Mesodermal cell (in vitro differentiated cells): ENCODE measurements at regions not wholly inside any gene's neighbourhood (a gene's known extent, or its start where the extent isn't known, plus 50 kb on each side); places are given as distances from the start of the nearest gene placed in this dataset.

Experiments used
- H3K27ac ChIP-seq: 2 replicates; pipeline ENCODE4 v1.7.0; 2013; ENCODE audit warnings: mild to moderate bottlenecking, low read depth, low read length, moderate library complexity; ENCODE audit not compliant: severe bottlenecking
- H3K36me3 ChIP-seq: 2 replicates; pipeline ENCODE4 v1.7.1; 2013; ENCODE audit warnings: mild to moderate bottlenecking, low read length, moderate library complexity; ENCODE audit not compliant: control insufficient read depth, insufficient read depth
- H3K4me1 ChIP-seq: one replicate; pipeline ENCODE4 v1.7.1; 2013; ENCODE audit warnings: mild to moderate bottlenecking, low read length; ENCODE audit not compliant: insufficient read depth, control insufficient read depth, poor library complexity, severe bottlenecking
- H3K4me3 ChIP-seq: 2 replicates; pipeline ENCODE4 v1.7.0; 2013; ENCODE audit warnings: low read length, control low read depth, mild to moderate bottlenecking; ENCODE audit not compliant: insufficient read depth, poor library complexity, severe bottlenecking; ENCODE audit errors: extremely low read depth
- H3K9me3 ChIP-seq: 2 replicates; pipeline ENCODE4 v1.7.1; 2013; ENCODE audit warnings: mild to moderate bottlenecking, low read length, moderate library complexity; ENCODE audit not compliant: control insufficient read depth
- WGBS, 2 experiments: methylation state at CpG; one replicate each; pipeline ENCODE4 v1.1.5; 2013; ENCODE audit warnings: missing lambda C conversion rate in 2 of 2; ENCODE audit not compliant: insufficient coverage in 2 of 2; 5-methylcytosine and 5-hydroxymethylcytosine counted together

GRCh38 chr20:22338140-22338708 lies 246.1 kb downstream of the FOXA2 start:
- no peaks in the 10 kb centered on the region for H3K36me3 ChIP-seq
- H3K9me3 ChIP-seq, result no peaks in the 10 kb centered on the region
- H3K4me1 ChIP-seq, result no peaks in the 10 kb centered on the region
- no peak overlapping the region for H3K27ac ChIP-seq
- no peak overlapping the region for H3K4me3 ChIP-seq
- 32 to 50% methylated on average over 2 of the region's 6 CpGs for WGBS, 2 experiments

DNA sequence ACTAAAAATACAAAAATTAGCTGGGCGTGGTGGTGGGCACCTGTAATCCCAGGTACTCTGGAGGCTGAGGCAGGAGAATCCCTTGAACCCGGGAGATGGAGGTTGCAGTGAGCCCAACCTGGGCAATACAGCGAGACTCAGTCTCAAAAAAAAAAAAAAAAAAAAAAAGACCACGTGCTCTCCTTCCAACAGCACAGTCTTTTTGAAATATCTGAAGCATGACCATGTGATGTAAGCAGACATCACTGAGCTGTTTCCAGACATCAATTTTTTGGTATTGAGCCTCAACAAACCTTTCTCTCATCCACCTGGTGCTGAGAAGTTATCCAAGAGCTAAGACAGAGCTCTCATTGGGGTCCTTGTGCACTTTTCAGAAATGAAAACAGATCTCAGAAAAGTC lies 249.2 kb downstream of the FOXA2 start:
- WGBS, 2 experiments, result 80% methylated on average over 2 of the region's 4 CpGs; no CpG with 5 or more reads in 1 of the 2 experiments
- no peaks in the 10 kb centered on the region for H3K4me1 ChIP-seq

GRCh38 chr20:22333885-22334545 lies 250.4 kb downstream of the FOXA2 start:
- Histone ChIP-seq H3K4me1 (no peaks in the 10 kb centered on the region), H3K27ac (no peak overlapping the region), H3K9me3 (no peaks in the 10 kb centered on the region), H3K4me3 (no peak overlapping the region), H3K36me3 (no peaks in the 10 kb centered on the region)
- 46 to 52% methylated on average over 17 to 18 of the region's 19 CpGs for WGBS, 2 experiments

More for the DNA sequence above, 249.2 kb downstream of the FOXA2 start:
- Histone ChIP-seq H3K9me3 (no peaks in the 10 kb centered on the region), H3K27ac (no peak overlapping the region), H3K4me3 (no peak overlapping the region), H3K36me3 (no peaks in the 10 kb centered on the region)

DNA sequence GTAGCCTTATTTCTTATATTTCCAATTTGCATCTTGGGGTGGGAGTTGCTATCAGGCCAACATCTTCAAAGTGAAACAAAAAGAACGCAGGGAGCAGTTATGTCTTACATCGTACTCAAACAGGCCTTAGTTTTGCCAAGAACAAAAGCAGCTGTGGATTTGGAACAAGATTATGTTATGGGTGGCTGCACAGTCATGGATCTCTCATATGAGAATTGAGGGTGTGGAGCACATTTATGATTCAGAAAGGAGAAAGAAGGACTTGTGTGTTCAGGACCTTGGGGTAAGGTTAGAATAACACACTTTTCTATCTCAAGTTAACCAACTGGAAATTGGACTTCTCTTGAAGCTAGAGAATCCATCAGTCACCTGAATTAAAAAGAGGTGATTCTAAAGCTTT lies 259.9 kb downstream of the FOXA2 start:
- 83 to 100% methylated on average over 1 of the region's 2 CpGs for WGBS, 2 experiments
- no peaks in the 10 kb centered on the region for H3K4me1 ChIP-seq

DNA sequence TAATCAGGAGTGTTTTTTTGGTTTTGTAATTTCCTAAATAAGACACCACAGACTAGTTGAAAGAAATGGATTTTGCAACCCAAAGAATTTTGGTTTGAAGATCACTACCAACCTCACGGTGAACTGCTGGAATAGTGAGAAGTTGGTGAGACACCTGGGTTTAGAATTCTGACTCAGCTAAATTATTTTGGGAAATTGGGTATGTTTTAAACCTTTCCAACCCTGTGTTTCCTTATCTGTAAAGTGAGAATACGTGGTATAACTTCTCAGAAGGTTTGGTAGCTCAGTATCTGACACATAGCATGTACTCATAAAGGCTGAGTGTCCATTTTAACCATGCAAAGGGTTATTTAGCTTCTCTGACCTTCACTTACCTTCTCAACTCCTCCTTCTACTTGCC lies 261.9 kb downstream of the FOXA2 start:
- Histone ChIP-seq H3K36me3 (no peaks in the 10 kb centered on the region), H3K9me3 (no peaks in the 10 kb centered on the region), H3K27ac (no peak overlapping the region), H3K4me1 (no peaks in the 10 kb centered on the region), H3K4me3 (no peak overlapping the region)
- WGBS, 2 experiments, result 67 to 100% methylated on average over 1 of the region's 2 CpGs

More for the DNA sequence above, 259.9 kb downstream of the FOXA2 start:
- Histone ChIP-seq H3K9me3 (no peaks in the 10 kb centered on the region), H3K36me3 (no peaks in the 10 kb centered on the region), H3K27ac (no peak overlapping the region), H3K4me3 (no peak overlapping the region)

- H3K4me3 ChIP-seq, result no peak overlapping the region
- no peak overlapping the region for H3K27ac ChIP-seq
- WGBS, 2 experiments, result 78 to 100% methylated on average over 1 of the region's 1 CpG
- H3K9me3 ChIP-seq, result no peaks in the 10 kb centered on the region
- H3K36me3 ChIP-seq, result no peaks in the 10 kb centered on the region
- H3K4me1 ChIP-seq, result no peaks in the 10 kb centered on the region
Measured at GRCh38 chr20:22321191-22321590, 263.2 kb downstream of the FOXA2 start.

GRCh38 chr20:22320245-22320915 lies 264.0 kb downstream of the FOXA2 start:
- H3K9me3 ChIP-seq, result no peaks in the 10 kb centered on the region
- 93 to 100% methylated on average over 2 of the region's 3 CpGs for WGBS, 2 experiments
- H3K27ac ChIP-seq, result no peak overlapping the region
- H3K4me3 ChIP-seq, result no peak overlapping the region
- H3K36me3 ChIP-seq, result no peaks in the 10 kb centered on the region
- H3K4me1 ChIP-seq, result no peaks in the 10 kb centered on the region

- no peaks in the 10 kb centered on the region for H3K36me3 ChIP-seq
- no peaks in the 10 kb centered on the region for H3K4me1 ChIP-seq
- no peak overlapping the region for H3K4me3 ChIP-seq
- H3K9me3 ChIP-seq, result no peaks in the 10 kb centered on the region
- no peak overlapping the region for H3K27ac ChIP-seq
- 73 to 84% methylated on average over 4 to 5 of the region's 5 CpGs for WGBS, 2 experiments
Measured at GRCh38 chr20:22315771-22316170, 268.6 kb downstream of the FOXA2 start.

DNA sequence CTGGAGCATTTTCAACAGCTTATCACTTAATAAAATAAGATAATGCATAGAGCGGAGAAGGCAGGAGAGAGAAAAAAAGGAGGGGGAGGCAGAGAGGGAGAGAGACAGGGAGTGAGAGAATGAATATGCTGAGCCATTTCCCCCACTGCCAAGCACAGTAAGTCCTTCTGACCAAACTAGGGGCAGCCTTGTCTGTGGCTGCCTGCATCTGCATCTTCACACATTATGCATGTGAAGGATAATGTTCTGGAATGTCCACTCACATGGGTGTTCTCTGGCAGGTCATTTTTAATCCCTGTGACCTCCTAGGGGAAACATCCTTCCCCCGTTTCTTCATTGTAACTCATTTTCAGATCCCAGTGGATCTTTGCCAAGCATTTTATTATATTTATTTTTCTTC lies 269.3 kb downstream of the FOXA2 start:
- no peak overlapping the region for H3K4me3 ChIP-seq
- H3K36me3 ChIP-seq, result no peaks in the 10 kb centered on the region
- no peaks in the 10 kb centered on the region for H3K4me1 ChIP-seq
- no CpG with 5 or more reads among the region's 2 CpGs for WGBS, 2 experiments
- no peak overlapping the region for H3K27ac ChIP-seq
- H3K9me3 ChIP-seq, result no peaks in the 10 kb centered on the region

GRCh38 chr20:22312744-22313346 lies 271.5 kb downstream of the FOXA2 start:
- Histone ChIP-seq H3K4me3 (no peak overlapping the region), H3K9me3 (no peaks in the 10 kb centered on the region), H3K36me3 (no peaks in the 10 kb centered on the region), H3K4me1 (no peaks in the 10 kb centered on the region), H3K27ac (no peak overlapping the region)
- 4 to 14% methylated on average over 2 to 4 of the region's 6 CpGs for WGBS, 2 experiments
